ENCODE measurements at regions not wholly inside any gene's neighbourhood (a gene's known extent, or its start where the extent isn't known, plus 50 kb on each side); places are given as distances from the start of the nearest gene placed in this dataset.

DNA sequence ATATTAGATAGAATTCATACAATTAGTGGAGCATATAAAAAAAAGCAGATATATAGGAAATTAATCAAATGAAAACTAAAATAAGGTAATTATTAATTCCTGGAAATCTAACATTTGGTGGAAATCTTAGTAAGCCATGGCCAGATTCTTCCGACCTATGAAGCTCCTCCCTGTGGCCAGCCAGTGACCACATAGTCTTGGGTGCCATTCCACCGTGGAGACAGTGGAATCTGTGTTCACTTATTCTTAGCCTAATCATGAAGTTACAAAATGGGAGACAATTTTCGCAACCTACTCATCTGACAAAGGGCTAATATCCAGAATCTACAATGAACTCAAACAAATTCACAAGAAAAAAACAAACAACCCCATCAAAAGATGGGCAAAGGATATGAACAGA, 241.9 kb upstream of the FLRT2 start:
- Histone ChIP-seq H3K4me3 (ENCODE audit: low read length in 2 of 2) (no peak overlapping the region), H3K9me3 (ENCODE audit: control insufficient read depth in 2 of 2, low read length in 2 of 2) (no peaks in the 10 kb centered on the region), H3K27me3 (ENCODE audit: control insufficient read depth in 1 of 2, insufficient read depth in 2 of 2, low read length in 2 of 2) (no peaks in the 10 kb centered on the region), H3K27ac (ENCODE audit: low read length) (no peak overlapping the region), H3K36me3 (ENCODE audit: control insufficient read depth in 2 of 2, insufficient read depth in 2 of 2, low read length in 2 of 2) (no peaks in the 10 kb centered on the region), H3K9ac (ENCODE audit: low read length in 2 of 2) (no peak overlapping the region), H3K4me1 (ENCODE audit: control insufficient read depth, insufficient read depth, low read length) (no peaks in the 10 kb centered on the region)

DNA sequence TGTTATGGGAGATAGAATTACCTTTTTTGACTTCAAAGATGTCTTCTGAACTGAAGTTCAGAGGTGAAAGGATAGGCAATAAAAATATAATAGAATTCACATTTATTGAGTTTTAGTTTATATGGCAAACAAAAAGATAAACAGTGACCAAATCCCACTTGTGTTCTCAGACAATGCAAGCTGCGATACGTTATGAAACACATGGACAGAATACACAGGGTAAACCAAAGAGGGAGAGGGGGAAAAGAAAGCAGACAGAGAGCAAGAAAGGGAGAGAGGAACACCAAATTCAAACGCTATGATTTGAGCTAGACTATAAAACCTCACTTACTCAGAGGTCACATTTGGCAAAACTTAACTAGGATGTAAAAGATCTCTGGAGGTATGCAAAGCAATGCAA, 238.2 kb upstream of the FLRT2 start:
- no peaks in the 10 kb centered on the region for H3K4me1 ChIP-seq (ENCODE audit: control insufficient read depth, insufficient read depth, low read length)
- H3K4me3 ChIP-seq (ENCODE audit: low read length in 2 of 2) = no peak overlapping the region
- H3K27ac ChIP-seq (ENCODE audit: low read length) = no peak overlapping the region
- no peaks in the 10 kb centered on the region for H3K9me3 ChIP-seq (ENCODE audit: control insufficient read depth in 2 of 2, low read length in 2 of 2)
- no peaks in the 10 kb centered on the region for H3K27me3 ChIP-seq (ENCODE audit: control insufficient read depth in 1 of 2, insufficient read depth in 2 of 2, low read length in 2 of 2)
- no peak overlapping the region for H3K9ac ChIP-seq (ENCODE audit: low read length in 2 of 2)
- no peaks in the 10 kb centered on the region for H3K36me3 ChIP-seq (ENCODE audit: control insufficient read depth in 2 of 2, insufficient read depth in 2 of 2, low read length in 2 of 2)

DNA sequence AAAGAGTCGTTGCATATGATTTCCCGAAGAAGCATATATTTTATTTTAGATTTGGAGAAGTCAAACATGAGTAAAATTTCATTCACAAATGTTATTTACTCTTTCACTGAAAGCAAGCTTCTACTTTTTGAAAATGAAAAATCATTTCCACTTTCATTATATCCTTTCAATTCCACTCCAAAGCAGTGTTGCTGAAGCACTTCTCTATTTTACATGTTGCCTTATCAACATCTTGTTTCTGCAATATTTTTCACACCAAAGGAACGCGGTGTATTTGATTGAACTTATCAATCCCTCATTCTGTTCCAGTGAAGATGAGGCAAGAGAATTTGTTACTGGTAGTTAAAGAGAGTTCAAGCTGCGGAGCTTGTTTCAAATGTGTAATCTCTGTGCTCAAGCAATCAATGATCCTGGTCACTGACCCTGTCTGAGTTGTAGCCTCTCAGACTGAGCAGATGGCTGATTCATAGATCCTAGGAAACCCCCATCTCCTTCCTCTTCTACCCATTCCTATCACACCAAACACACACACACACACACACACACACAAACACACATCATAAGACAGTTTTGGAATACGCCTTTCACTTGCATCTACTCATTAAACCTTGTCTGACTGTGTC, 236.2 kb upstream of the FLRT2 start:
- H3K36me3 ChIP-seq (ENCODE audit: control insufficient read depth in 2 of 2, insufficient read depth in 2 of 2, low read length in 2 of 2) = no peaks in the 10 kb centered on the region
- H3K4me3 ChIP-seq (ENCODE audit: low read length in 2 of 2) = no peak overlapping the region
- no peak overlapping the region for H3K9ac ChIP-seq (ENCODE audit: low read length in 2 of 2)
- no peak overlapping the region for H3K27ac ChIP-seq (ENCODE audit: low read length)
- H3K4me1 ChIP-seq (ENCODE audit: control insufficient read depth, insufficient read depth, low read length) = no peaks in the 10 kb centered on the region
- no peaks in the 10 kb centered on the region for H3K27me3 ChIP-seq (ENCODE audit: control insufficient read depth in 1 of 2, insufficient read depth in 2 of 2, low read length in 2 of 2)
- no peaks in the 10 kb centered on the region for H3K9me3 ChIP-seq (ENCODE audit: control insufficient read depth in 2 of 2, low read length in 2 of 2)

DNA sequence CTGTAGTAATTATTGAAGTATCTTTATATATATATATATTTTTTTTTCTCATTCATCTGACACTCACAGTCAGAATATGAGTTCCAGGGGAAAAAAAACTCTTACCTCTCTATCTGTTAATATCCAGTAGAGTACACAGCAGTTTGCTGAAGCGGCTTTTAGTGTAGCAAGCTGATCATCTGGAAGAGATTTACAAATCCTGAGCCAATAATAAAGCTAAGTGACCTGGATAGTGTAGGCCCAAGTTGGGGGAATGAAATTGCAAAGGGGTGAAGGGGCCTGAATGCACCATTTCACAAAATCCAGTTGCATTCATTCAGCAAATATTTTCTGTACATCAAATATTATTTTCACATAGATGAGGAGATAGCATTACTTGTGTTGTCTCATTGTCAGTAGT, 234.6 kb upstream of the FLRT2 start:
- Histone ChIP-seq H3K27me3 (ENCODE audit: control insufficient read depth in 1 of 2, insufficient read depth in 2 of 2, low read length in 2 of 2) (no peaks in the 10 kb centered on the region), H3K4me1 (ENCODE audit: control insufficient read depth, insufficient read depth, low read length) (no peaks in the 10 kb centered on the region), H3K36me3 (ENCODE audit: control insufficient read depth in 2 of 2, insufficient read depth in 2 of 2, low read length in 2 of 2) (no peaks in the 10 kb centered on the region), H3K4me3 (ENCODE audit: low read length in 2 of 2) (no peak overlapping the region), H3K9ac (ENCODE audit: low read length in 2 of 2) (no peak overlapping the region), H3K9me3 (ENCODE audit: control insufficient read depth in 2 of 2, low read length in 2 of 2) (no peaks in the 10 kb centered on the region), H3K27ac (ENCODE audit: low read length) (no peak overlapping the region)

DNA sequence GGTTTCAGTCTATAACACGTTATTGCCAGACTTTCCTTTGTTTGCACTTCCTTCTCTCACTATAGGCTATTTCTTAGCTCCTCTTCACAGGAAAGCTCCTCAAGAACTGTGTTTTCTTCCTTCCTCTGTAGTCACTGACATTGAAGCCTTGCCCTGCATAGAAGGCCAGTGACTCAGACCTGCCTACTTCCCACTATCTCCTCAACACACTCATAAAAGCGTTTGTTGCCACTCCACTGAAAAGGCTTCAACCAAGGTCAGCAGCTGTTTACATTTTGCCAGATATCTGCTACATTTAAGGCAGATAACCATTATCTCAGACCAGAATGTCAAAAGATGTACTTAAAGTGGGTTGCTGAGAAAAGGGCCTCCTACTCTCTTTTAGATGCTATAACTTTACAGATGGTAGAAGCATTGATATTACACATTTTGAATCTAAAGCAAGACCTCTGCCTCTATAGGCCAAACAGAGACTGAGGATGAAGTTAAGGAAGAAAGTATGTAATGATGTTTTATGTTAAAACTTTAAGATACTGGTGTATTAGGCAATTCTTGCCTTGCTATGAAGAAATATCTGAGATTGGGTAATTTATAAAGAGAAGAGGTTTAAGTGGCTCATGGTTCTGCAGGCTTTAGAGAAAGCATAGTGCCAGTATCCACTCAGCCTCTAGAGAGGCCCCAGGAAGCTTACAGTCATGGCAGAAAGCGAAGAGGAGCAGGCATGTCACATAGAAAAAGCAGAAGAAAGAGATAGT, 233.3 kb upstream of the FLRT2 start:
- Histone ChIP-seq H3K36me3 (ENCODE audit: control insufficient read depth in 2 of 2, insufficient read depth in 2 of 2, low read length in 2 of 2) (no peaks in the 10 kb centered on the region), H3K27ac (ENCODE audit: low read length) (no peak overlapping the region), H3K9me3 (ENCODE audit: control insufficient read depth in 2 of 2, low read length in 2 of 2) (no peaks in the 10 kb centered on the region), H3K9ac (ENCODE audit: low read length in 2 of 2) (no peak overlapping the region), H3K4me1 (ENCODE audit: control insufficient read depth, insufficient read depth, low read length) (no peaks in the 10 kb centered on the region), H3K4me3 (ENCODE audit: low read length in 2 of 2) (no peak overlapping the region), H3K27me3 (ENCODE audit: control insufficient read depth in 1 of 2, insufficient read depth in 2 of 2, low read length in 2 of 2) (no peaks in the 10 kb centered on the region)

DNA sequence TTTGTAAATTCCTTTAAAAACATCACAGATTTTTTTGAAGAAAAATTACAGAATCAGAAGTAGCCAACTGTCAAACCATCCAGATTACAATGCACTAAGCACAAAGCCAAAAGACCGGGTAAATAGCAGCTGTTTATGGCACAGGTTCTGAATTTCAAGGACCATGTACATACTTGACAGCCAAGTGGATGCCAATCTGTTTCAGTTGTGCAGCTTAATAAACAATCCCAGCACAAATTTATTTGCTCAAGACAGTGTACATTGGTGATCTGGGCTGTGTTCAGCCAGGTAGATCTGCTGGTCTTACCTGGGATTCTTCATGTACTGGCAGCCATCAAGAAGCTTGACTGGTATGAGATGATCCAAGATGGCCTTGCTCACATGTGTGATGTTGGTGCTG, 229.8 kb upstream of the FLRT2 start:
- H3K27ac ChIP-seq (ENCODE audit: low read length) = no peak overlapping the region
- no peak overlapping the region for H3K4me3 ChIP-seq (ENCODE audit: low read length in 2 of 2)
- no peaks in the 10 kb centered on the region for H3K27me3 ChIP-seq (ENCODE audit: control insufficient read depth in 1 of 2, insufficient read depth in 2 of 2, low read length in 2 of 2)
- no peaks in the 10 kb centered on the region for H3K36me3 ChIP-seq (ENCODE audit: control insufficient read depth in 2 of 2, insufficient read depth in 2 of 2, low read length in 2 of 2)
- H3K9me3 ChIP-seq (ENCODE audit: control insufficient read depth in 2 of 2, low read length in 2 of 2) = no peaks in the 10 kb centered on the region
- H3K9ac ChIP-seq (ENCODE audit: low read length in 2 of 2) = no peak overlapping the region
- no peaks in the 10 kb centered on the region for H3K4me1 ChIP-seq (ENCODE audit: control insufficient read depth, insufficient read depth, low read length)

DNA sequence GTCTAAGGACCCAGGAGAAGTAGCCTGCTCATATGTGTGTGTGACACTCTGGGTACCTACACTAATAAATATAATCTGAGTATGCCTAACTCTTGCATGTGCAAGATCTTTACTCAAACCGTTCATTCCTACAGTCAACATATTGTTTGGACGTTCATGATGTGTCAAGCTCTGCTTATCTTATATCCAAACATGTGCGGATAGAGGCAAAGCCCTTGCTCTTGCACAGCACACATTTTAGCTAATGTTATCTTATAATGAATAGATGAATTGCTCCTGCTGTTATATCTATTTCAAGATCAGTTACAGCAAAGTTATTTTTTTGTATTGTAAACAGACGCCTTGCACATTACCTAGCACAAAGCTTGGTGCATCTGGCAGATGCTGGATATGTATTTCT, 228.4 kb upstream of the FLRT2 start:
- no peaks in the 10 kb centered on the region for H3K27me3 ChIP-seq (ENCODE audit: control insufficient read depth in 1 of 2, insufficient read depth in 2 of 2, low read length in 2 of 2)
- H3K36me3 ChIP-seq (ENCODE audit: control insufficient read depth in 2 of 2, insufficient read depth in 2 of 2, low read length in 2 of 2) = no peaks in the 10 kb centered on the region
- no peak overlapping the region for H3K9ac ChIP-seq (ENCODE audit: low read length in 2 of 2)
- H3K27ac ChIP-seq (ENCODE audit: low read length) = no peak overlapping the region
- H3K4me1 ChIP-seq (ENCODE audit: control insufficient read depth, insufficient read depth, low read length) = no peaks in the 10 kb centered on the region
- no peak overlapping the region for H3K4me3 ChIP-seq (ENCODE audit: low read length in 2 of 2)
- H3K9me3 ChIP-seq (ENCODE audit: control insufficient read depth in 2 of 2, low read length in 2 of 2) = no peaks in the 10 kb centered on the region

DNA sequence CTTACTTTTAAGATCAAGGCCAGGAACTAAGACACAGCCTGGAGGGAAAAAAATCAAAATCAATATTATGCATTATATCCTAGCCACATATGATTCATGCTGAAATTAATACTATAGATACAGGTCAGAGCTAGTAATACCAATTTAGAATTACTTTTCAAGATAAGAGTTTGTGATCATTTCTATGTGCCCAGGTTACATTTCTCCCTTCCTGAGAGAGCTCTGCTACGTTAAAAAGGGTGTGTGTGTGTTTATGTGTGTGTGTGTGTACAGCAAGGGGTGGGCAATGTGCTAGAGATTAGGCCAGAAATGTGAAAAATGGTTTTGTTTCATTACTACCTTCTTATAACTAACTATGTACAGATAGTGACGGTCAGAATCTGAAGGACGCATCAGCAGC, 223.9 kb upstream of the FLRT2 start:
- H3K9ac ChIP-seq (ENCODE audit: low read length in 2 of 2) = no peak overlapping the region
- no peaks in the 10 kb centered on the region for H3K4me1 ChIP-seq (ENCODE audit: control insufficient read depth, insufficient read depth, low read length)
- H3K27me3 ChIP-seq (ENCODE audit: control insufficient read depth in 1 of 2, insufficient read depth in 2 of 2, low read length in 2 of 2) = no peaks in the 10 kb centered on the region
- H3K27ac ChIP-seq (ENCODE audit: low read length) = no peak overlapping the region
- no peak overlapping the region for H3K4me3 ChIP-seq (ENCODE audit: low read length in 2 of 2)
- no peaks in the 10 kb centered on the region for H3K36me3 ChIP-seq (ENCODE audit: control insufficient read depth in 2 of 2, insufficient read depth in 2 of 2, low read length in 2 of 2)
- no peaks in the 10 kb centered on the region for H3K9me3 ChIP-seq (ENCODE audit: control insufficient read depth in 2 of 2, low read length in 2 of 2)

DNA sequence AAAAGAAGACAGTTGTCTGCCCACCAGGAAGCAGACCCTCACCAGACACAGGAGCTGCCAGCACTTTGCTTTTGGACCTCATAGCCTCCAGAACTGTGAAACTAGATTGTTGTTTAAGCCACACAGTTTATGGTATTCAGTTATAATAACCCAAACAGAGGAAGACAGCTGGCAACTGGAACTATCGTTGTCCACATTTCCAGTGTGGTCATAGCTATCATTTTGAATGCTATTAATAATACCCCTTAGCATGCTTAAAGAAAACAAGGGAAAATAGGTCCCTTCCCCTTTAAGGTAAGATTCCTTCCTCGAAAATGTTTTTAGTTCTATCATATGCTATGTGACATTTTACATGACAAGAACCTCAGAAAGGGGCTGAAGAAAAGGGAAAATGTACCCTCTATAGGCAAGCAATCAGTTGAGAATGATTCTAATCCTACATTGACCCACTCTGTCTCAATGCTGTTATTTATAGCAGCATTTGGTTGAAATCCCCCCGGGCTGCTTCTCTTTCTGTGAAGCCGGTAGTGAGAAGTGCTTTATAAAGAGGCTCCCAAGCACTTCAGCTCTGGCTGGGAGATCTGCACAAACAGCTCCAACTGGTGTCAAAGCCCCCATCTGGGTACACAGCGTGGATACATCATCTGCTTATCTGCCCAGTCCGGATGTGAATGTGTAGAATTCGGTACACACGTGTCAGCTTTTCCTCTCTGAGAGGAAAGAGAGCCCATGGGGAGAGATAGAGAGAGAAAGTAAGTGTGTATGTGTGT, 221.2 kb upstream of the FLRT2 start:
- H3K36me3 ChIP-seq (ENCODE audit: control insufficient read depth in 2 of 2, insufficient read depth in 2 of 2, low read length in 2 of 2) = no peaks in the 10 kb centered on the region
- no peaks in the 10 kb centered on the region for H3K9me3 ChIP-seq (ENCODE audit: control insufficient read depth in 2 of 2, low read length in 2 of 2)
- no peaks in the 10 kb centered on the region for H3K27me3 ChIP-seq (ENCODE audit: control insufficient read depth in 1 of 2, insufficient read depth in 2 of 2, low read length in 2 of 2)
- no peak overlapping the region for H3K27ac ChIP-seq (ENCODE audit: low read length)
- no peak overlapping the region for H3K4me3 ChIP-seq (ENCODE audit: low read length in 2 of 2)
- no peak overlapping the region for H3K9ac ChIP-seq (ENCODE audit: low read length in 2 of 2)
- no peaks in the 10 kb centered on the region for H3K4me1 ChIP-seq (ENCODE audit: control insufficient read depth, insufficient read depth, low read length)

DNA sequence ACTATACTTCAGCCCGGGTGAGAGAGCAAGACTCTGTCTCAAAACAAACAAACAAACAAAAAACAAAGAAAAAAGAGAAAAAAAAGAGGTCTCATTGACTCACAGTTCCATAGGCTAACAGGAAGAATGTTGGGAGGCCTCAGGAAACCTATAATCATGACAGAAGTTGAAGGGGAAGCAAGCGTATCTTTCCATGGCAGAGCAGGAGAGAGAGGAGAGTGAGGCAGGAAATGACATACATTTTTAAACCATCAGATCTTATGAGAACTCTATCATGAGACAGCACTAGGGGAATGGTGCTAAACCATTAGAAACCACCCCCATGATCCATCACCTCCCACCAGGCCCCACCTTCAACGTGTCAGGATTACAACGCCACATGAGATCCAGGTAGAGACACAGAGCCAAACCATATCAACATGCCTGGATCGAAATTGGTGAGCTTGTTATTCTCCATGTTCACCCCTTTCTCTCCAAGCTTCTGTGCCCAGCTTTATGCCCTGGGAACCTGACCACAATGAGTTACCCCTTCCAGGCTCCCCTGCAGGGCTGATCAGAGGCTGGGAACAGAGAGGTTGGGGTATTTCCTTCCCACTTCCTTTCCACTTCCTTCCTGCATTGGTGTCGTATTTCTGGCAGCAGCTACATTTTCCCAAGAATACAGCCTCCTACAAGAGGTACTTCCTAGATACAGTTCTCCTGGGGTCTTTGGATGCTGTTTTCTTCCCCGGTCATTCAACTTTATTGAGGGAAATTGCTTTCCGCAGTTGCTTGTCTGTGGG, 219.3 kb upstream of the FLRT2 start:
- Histone ChIP-seq H3K27me3 (ENCODE audit: control insufficient read depth in 1 of 2, insufficient read depth in 2 of 2, low read length in 2 of 2) (no peaks in the 10 kb centered on the region), H3K4me1 (ENCODE audit: control insufficient read depth, insufficient read depth, low read length) (no peaks in the 10 kb centered on the region), H3K36me3 (ENCODE audit: control insufficient read depth in 2 of 2, insufficient read depth in 2 of 2, low read length in 2 of 2) (no peaks in the 10 kb centered on the region), H3K4me3 (ENCODE audit: low read length in 2 of 2) (no peak overlapping the region), H3K9me3 (ENCODE audit: control insufficient read depth in 2 of 2, low read length in 2 of 2) (no peaks in the 10 kb centered on the region), H3K27ac (ENCODE audit: low read length) (no peak overlapping the region), H3K9ac (ENCODE audit: low read length in 2 of 2) (no peak overlapping the region)
